ENCODE measurements at regions not wholly inside any gene's neighbourhood (a gene's known extent, or its start where the extent isn't known, plus 50 kb on each side); places are given as distances from the start of the nearest gene placed in this dataset.
"Not testable (repeated sequence)": the region's sequence is repeated elsewhere in the genome, so short reads cannot be mapped to it uniquely, and the experiment has no call there.

- peak; percentile 85 for DNase-seq
Observed at GRCh38 chr3:153221748-153222162, 59.7 kb downstream of the RAP2B start.

- DNase-seq = not testable (repeated sequence)
Observed at GRCh38 chr3:153226877-153227276, 64.9 kb downstream of the RAP2B start.

GRCh38 chr3:153230427-153230826, 68.4 kb downstream of the RAP2B start:
- not testable (repeated sequence) for DNase-seq

GRCh38 chr3:153231245-153231644, 69.2 kb downstream of the RAP2B start:
- DNase-seq = not testable (repeated sequence)

GRCh38 chr3:153232050-153232752, 70.2 kb downstream of the RAP2B start:
- DNase-seq = not testable (repeated sequence)

- no peak for DNase-seq
Observed at GRCh38 chr3:153232851-153233271, 70.8 kb downstream of the RAP2B start.

- no peak for DNase-seq
Observed at GRCh38 chr3:153233986-153234385, 72.0 kb downstream of the RAP2B start.

- DNase-seq = peak; percentile 20
Observed at GRCh38 chr3:153242896-153243295, 80.9 kb downstream of the RAP2B start.

- no peak for DNase-seq
Observed at GRCh38 chr3:153244961-153245360, 82.9 kb downstream of the RAP2B start.

- DNase-seq = no peak
Observed at GRCh38 chr3:153245661-153246060, 83.6 kb downstream of the RAP2B start.

GRCh38 chr3:153246331-153246730, 84.3 kb downstream of the RAP2B start:
- DNase-seq = no peak

GRCh38 chr3:153246806-153247205, 84.8 kb downstream of the RAP2B start:
- DNase-seq = no peak

GRCh38 chr3:153247331-153248330, 85.6 kb downstream of the RAP2B start:
- no peak for DNase-seq

- not testable (repeated sequence) for DNase-seq
Observed at GRCh38 chr3:153248835-153249234, 86.8 kb downstream of the RAP2B start.

GRCh38 chr3:153249906-153250305, 87.9 kb downstream of the RAP2B start:
- no peak for DNase-seq

GRCh38 chr3:153250446-153250845, 88.4 kb downstream of the RAP2B start:
- DNase-seq = no peak

GRCh38 chr3:153252963-153253362, 90.9 kb downstream of the RAP2B start:
- no peak for DNase-seq

- DNase-seq = no peak
Observed at GRCh38 chr3:153254361-153254760, 92.3 kb downstream of the RAP2B start.

GRCh38 chr3:153257673-153258351, 95.8 kb downstream of the RAP2B start:
- DNase-seq = no peak

- DNase-seq = no peak
Observed at GRCh38 chr3:153259956-153260355, 97.9 kb downstream of the RAP2B start.

GRCh38 chr3:153260681-153261080, 98.7 kb downstream of the RAP2B start:
- no peak for DNase-seq

GRCh38 chr3:153266619-153267018, 104.6 kb downstream of the RAP2B start:
- DNase-seq = no peak
